GM19238 (cell line): ENCODE measurements at regions not wholly inside any gene's neighbourhood (a gene's known extent, or its start where the extent isn't known, plus 50 kb on each side); places are given as distances from the start of the nearest gene placed in this dataset.
"Not testable (repeated sequence)": the region's sequence is repeated elsewhere in the genome, so short reads cannot be mapped to it uniquely, and the experiment has no call there.

Experiments
- DNase-seq: peaks from one replicate; pipeline ENCODE4 v3.0.0; 2011; ENCODE audit warnings: low spot score; ENCODE audit not compliant: insufficient read length

- DNase-seq: no peak
Observed at GRCh38 chr1:166305371-166305770, 138.6 kb upstream of the FAM78B start.

GRCh38 chr1:166307261-166308188 is 140.7 kb upstream of the FAM78B start:
- DNase-seq: no peak

- not testable (repeated sequence) for DNase-seq
Observed at GRCh38 chr1:166316306-166316705, 149.5 kb upstream of the FAM78B start.

- DNase-seq: no peak
Observed at GRCh38 chr1:166322470-166322869, 155.7 kb upstream of the FAM78B start.

- DNase-seq: no peak
Observed at GRCh38 chr1:166327886-166328285, 161.1 kb upstream of the FAM78B start.

GRCh38 chr1:166328956-166329355 is 162.2 kb upstream of the FAM78B start:
- no peak for DNase-seq

GRCh38 chr1:166330096-166330495 is 163.3 kb upstream of the FAM78B start:
- no peak for DNase-seq

GRCh38 chr1:166338105-166338504 is 171.3 kb upstream of the FAM78B start:
- DNase-seq: no peak

GRCh38 chr1:166340709-166341108 is 173.9 kb upstream of the FAM78B start:
- DNase-seq: no peak

- DNase-seq: no peak
Observed at GRCh38 chr1:166343276-166343675, 176.5 kb upstream of the FAM78B start.

- no peak for DNase-seq
Observed at GRCh38 chr1:166350490-166350889, 183.7 kb upstream of the FAM78B start.

- DNase-seq: no peak
Observed at GRCh38 chr1:166351676-166352075, 184.9 kb upstream of the FAM78B start.

GRCh38 chr1:166353213-166353612 is 186.4 kb upstream of the FAM78B start:
- DNase-seq: no peak

GRCh38 chr1:166354406-166354805 is 187.6 kb upstream of the FAM78B start:
- no peak for DNase-seq

- no peak for DNase-seq
Observed at GRCh38 chr1:166365081-166365480, 198.3 kb upstream of the FAM78B start.

- DNase-seq: no peak
Observed at GRCh38 chr1:166368030-166368429, 201.2 kb upstream of the FAM78B start.

GRCh38 chr1:166377896-166378295 is 211.1 kb upstream of the FAM78B start:
- no peak for DNase-seq

GRCh38 chr1:166378805-166379204 is 212.0 kb upstream of the FAM78B start:
- DNase-seq: no peak

GRCh38 chr1:166379447-166379846 is 212.6 kb upstream of the FAM78B start:
- no peak for DNase-seq

GRCh38 chr1:166383137-166383536 is 216.3 kb upstream of the FAM78B start:
- DNase-seq: no peak

- DNase-seq: no peak
Observed at GRCh38 chr1:166383635-166384346, 217.0 kb upstream of the FAM78B start.

GRCh38 chr1:166384948-166385347 is 218.1 kb upstream of the FAM78B start:
- no peak for DNase-seq
